ENCODE measurements at regions not wholly inside any gene's neighbourhood (a gene's known extent, or its start where the extent isn't known, plus 50 kb on each side); places are given as distances from the start of the nearest gene placed in this dataset.
A peak's percentile ranks its signal among the peaks of the same experiment; 100 is the strongest.
"Not testable (repeated sequence)": the region's sequence is repeated elsewhere in the genome, so short reads cannot be mapped to it uniquely, and the experiment has no call there.

GRCh38 chr7:32762206-32762924, 129.2 kb downstream of the KBTBD2 start:
- DNase-seq = not testable (repeated sequence)

- DNase-seq = no peak
These were observed 129.9 kb downstream of the KBTBD2 start for GRCh38 chr7:32761451-32762205.

GRCh38 chr7:32760755-32761154, 130.8 kb downstream of the KBTBD2 start:
- not testable (repeated sequence) for DNase-seq

DNA sequence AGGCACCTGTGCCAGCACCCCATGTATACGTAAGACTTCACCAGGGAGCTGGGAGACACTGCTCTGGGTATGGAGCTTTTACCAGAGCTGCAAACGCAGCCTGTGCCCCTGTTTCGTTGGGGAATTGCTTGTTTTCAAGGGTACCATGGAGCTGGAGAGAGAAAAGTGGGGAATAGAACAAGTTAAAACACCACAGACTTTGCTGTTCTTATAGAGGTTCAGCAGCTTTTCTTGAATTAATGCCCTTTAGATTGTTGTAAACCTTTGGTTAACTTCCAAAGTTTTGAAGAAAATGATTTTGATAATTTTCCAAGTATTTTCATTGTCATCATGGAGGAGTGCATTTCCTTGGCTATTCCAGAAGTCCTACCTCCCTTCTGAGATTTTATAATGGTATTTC, 131.7 kb downstream of the KBTBD2 start:
- not testable (repeated sequence) for DNase-seq

- DNase-seq = not testable (repeated sequence)
These were observed 137.7 kb downstream of the KBTBD2 start for GRCh38 chr7:32753872-32754271.

- DNase-seq = not testable (repeated sequence)
These were observed 143.2 kb downstream of the KBTBD2 start for GRCh38 chr7:32748337-32748736.

DNA sequence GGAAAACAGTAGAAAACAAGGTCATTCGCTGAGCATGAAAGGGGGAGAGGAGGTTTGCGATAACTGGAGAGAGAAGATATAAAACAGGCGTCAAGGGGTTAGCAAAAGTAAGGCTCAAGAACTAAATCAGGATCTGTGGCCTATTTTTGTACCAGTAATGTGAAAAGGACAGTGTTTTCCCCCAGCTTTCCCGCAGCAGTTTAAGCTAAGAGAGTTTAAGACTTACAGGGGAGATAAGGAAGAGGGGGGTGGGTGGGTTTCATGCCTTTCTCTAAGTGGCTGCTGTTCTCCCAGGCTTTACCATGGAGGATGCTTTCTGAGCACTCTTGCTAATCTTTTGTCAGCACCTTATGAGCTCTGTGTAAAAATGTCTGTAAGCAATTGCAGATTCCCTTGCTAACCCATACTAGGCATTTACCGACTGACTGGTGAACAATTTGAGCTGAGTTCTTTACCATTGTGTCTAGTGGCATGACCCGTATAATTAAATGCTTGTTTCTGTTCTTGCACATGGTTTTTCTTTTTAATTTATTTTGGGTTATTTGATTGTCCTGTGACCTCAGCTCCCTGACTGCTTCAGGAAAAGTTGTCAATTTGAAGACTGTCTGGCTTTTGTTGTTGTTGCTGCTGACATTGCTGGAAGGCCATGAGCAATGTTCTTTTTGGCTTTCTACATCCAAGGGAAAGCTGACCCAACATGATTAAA, 144.0 kb downstream of the KBTBD2 start:
- not testable (repeated sequence) for DNase-seq

DNA sequence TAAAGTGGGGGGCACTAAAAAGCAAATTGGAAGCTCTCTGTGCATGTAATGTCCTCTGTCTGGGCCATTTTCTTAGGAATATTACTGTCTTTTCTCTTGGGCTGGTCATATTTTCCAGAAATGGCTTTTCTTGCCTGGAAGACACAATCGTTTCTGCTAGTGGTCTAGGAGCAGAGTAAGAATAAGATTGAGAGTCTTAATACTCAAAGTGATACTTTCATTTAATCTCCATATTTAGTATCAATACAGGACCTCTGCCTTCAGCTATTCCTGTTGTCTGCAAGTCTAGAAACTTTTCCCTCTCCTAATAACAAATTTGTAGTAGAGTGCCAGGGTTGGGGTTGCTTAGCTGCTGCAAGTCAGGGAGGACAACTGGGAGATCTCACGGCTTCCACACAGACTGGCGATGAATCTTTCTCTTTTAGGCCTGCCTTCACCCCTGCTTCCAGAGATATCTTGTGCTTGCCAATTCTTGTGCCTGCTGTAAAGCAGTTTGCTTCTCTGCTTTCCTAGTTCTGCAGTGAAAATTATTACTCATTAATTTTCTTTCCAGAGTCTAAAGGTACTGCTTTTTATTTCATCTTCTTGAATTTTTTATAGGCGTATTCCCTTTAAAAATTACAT, 149.6 kb downstream of the KBTBD2 start:
- DNase-seq = not testable (repeated sequence)

DNA sequence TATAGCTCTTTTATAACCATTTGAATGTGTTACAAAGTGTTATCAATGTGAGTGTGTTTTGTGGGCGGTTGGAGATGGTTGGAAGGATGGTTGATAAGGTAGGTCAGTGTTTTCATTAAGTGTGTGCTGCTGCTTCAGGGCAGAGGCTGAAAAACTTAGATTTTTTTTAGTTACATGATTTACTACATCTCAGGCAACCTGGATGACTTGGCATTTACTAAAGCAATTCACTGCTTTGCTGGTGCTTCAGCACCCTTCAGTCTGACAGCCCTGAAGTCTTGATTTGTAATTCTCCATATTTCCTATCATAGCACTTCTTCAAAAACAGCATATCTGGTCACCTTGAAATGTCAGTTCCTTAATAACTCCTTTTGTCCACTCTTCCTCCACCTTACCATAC, 151.8 kb downstream of the KBTBD2 start:
- DNase-seq = not testable (repeated sequence)

DNA sequence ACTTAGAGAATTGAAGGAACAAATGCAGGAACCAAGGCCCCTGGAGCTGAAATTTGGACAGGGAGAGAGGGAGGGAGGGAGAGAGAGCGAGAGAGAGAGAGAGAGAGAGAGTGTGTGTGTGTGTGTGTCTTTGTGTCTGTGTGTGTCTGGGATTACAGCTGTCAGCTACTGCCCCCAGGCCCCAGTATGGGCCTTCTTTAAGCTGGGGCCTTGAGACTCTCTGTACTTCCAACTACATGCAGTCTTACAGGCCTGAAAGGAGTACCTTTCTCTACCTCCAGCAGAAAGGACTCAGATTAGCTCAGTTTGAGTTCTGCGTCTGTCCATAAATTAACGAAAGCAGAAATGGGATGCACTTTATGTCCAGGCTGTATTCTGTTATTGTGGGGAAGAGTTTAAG, 153.2 kb downstream of the KBTBD2 start:
- not testable (repeated sequence) for DNase-seq

DNA sequence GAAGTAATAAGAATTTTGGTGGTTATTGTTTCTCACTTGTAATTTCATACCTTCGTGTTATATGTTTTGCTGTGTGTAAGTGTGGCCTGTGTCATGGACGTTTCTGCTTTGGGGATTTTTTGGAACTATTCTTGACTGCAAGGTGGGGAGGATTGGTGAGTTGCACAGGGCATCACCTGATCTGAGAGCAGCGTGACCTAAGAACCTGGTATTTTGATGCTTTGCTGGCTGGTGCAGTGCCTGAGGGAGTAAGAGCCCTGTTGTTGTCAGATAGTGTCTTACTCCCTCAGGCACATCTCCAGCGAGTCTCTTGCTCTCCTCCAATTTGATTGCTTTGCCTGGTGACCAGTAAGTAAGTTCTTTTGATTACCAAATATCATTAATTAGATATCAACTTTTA, 158.8 kb downstream of the KBTBD2 start:
- DNase-seq = not testable (repeated sequence)

- not testable (repeated sequence) for DNase-seq
These were observed 162.3 kb downstream of the KBTBD2 start for GRCh38 chr7:32729335-32729675.

- DNase-seq = peak; percentile 42
These were observed 162.9 kb downstream of the KBTBD2 start for GRCh38 chr7:32728412-32729334.

GRCh38 chr7:32727483-32728411, 163.8 kb downstream of the KBTBD2 start:
- DNase-seq = peak; percentile 30

GRCh38 chr7:32722837-32723236, 168.7 kb downstream of the KBTBD2 start:
- not testable (repeated sequence) for DNase-seq

- no peak for DNase-seq
These were observed 197.4 kb downstream of the KBTBD2 start for GRCh38 chr7:32694182-32694581.

DNA sequence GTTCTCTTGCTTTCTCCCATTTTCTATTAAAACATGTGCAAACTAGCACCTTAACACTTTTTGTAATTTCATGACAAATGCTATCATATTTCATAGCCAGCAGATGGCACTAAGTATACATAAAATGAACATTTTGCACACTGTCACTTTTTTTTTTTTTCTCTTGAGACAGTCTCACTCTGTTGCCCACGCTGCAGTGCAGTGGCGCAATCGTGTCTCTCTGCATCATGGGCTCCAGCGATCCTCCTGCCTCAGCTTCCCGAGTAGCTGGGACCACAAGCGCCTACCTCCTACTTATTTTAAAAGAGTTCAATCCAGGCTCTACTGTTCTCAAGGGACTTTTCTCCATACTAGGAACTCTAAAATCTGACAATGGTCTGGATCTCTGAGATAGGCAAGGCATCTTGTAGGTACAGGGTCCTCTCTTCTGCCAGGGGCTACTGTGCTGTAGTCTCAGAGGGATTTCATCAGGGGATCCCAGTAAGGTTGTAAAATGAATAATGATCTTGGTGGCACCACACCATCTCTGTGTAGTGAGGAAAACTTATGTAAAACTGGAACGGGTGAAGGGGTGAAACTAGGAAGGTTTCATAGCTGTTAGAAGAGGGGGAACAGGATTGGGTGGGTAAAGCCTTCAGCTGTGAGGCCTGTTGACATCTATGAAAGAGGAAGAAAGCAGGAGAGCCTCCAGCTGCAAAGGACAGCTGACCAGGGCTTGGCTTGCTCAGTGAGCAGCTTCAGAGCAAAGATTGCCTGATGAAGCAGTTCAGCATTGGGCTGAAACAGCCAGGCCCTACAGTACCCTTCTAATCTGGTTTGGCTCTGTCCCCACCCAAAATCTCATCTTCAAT, 196.9 kb downstream of the AVL9 start:
- peak; percentile 2 for DNase-seq

- DNase-seq = not testable (repeated sequence)
These were observed 192.8 kb downstream of the AVL9 start for GRCh38 chr7:32688092-32688491.

- no peak for DNase-seq
These were observed 185.9 kb downstream of the AVL9 start for GRCh38 chr7:32681174-32681518.
